Kidney capillary endothelial cell (primary cell): ENCODE measurements at regions not wholly inside any gene's neighbourhood (a gene's known extent, or its start where the extent isn't known, plus 50 kb on each side); places are given as distances from the start of the nearest gene placed in this dataset.
A peak's percentile ranks its signal among the peaks of the same experiment; 100 is the strongest.

Experiments
- DNase-seq: peaks from one replicate; pipeline ENCODE4 v3.0.0-alpha.2; 2018; ENCODE audit warnings: low spot score

DNA sequence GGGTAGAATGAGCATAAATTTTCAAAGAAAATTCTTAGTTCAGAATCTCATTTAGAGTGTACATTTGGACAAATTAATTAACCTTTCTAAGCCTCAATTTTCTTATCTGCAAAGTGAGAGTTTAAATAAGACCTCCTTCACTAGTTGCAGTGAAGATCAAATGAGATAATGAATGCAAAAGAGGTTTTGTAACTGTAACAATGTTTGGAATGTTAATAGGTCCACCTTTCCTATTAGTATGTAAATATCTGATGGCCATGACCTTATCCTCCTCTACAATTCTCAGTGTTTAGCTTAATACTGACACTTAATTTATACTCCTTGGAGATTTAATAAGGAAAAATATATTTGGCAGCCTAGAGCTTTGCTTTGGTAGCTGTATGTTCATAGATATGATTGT, 138.8 kb downstream of the GABRG1 start:
- DNase-seq: no peak

DNA sequence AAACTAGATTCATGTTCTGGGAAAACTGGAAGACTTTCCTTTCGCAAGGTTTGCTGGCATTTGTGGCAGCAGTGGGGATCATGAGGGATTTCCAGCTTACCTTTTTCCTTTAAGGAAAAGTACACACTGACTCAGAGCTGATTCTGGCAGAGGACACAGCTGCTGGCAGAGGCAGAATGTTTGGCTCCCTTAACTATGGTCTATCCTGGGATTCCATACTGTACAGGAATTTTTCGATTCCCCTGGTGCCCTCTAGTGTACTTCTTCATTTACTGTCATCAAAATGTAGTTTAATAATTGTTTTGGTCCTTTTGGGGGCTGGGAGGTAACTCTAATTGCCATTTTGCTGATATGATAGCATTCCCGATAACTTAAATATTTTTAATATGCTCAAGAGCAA, 152.7 kb downstream of the GABRG1 start:
- DNase-seq: peak; percentile 1

DNA sequence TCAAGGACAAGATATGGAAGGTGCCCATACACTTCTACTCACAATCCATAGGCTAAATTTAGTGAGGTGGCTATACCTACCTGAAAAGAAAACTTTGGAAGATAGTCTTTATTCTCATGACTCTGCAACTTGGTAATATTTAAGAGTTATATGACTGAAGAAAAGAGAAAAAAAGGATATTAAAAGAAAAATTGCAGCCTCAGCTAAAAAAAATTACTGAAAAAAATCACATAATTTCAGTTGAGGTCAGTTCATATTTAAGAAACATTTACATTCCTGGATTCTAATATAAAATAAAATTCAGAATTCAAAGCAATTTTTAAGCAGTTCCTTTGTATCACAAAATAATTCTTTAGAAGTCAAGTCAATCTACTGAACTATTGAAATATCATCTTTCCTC, 166.5 kb downstream of the GABRG1 start:
- DNase-seq: no peak

DNA sequence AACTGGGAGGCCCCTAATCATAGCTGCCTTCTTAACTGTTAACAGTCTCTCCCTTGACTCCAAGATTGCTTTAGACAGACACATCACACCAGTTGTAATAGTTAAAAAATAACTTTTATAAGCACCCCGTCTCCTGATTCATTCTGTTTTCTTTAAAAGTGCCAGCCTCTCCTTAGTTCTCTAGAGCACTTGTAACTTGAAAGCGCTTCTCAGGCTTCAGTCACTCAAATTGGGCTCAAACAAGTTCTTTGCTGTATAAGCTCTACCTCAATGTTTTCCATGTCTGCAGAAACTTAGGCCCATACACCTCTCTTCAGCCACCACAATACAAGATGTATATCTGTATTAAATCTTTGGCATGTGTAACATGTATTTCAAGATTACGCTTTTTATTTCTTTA, 169.6 kb downstream of the GABRG1 start:
- no peak for DNase-seq

DNA sequence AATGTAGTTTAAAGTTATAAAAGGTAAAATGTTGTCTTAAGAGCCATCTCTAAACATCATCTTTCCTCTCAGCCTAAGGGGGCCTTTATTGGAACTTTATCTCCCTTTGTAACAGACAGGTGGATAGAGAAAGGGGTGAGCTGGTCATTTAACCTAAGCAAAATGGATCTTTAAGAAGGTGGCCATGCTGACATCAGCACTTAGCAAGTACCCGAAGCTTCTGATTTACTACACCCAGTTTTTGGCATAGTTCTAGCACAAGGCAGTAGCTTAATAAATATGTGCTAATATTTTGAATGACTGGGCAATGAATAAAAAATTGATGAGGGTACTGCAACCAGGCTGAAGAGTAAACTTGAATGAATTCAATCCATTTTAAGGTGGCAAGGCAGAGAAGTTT, 172.7 kb downstream of the GABRG1 start:
- no peak for DNase-seq

DNA sequence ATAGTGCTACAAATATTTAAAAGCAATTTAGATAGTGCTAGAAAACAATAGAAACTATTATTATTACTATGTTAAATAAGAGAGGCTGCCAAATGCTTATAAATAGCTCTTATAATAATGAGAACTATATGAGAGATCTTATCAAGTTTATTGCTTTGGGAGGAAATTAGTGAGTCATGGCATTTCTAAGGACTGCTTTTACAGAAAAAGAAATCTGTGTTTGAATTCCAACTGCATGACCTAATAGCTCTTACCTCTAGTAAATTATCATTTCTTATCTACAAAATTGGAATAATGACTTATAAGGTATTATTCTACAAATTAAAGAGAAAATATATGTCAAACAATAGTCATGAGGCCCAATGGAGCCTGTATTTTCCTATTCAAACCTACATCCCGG, 177.2 kb downstream of the GABRG1 start:
- peak; percentile 40 for DNase-seq

DNA sequence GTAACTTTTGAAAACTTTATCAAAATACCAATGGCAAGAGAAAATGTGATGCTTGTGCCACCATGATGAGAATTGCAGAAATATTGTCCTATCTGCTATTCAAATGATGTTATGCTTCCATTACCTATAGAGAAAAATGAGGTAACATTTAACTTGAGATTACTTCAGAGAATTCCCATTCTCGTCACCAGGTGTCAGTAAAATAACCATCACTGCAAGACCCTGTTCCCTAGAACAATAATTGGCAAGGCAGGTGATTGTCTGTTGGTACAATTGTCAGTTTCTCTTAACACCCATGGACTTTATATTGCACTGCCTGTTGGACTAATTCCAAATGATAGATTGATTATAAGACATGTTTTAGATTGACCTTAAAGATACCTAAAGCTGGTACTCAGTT, 179.9 kb downstream of the GABRG1 start:
- DNase-seq: no peak

DNA sequence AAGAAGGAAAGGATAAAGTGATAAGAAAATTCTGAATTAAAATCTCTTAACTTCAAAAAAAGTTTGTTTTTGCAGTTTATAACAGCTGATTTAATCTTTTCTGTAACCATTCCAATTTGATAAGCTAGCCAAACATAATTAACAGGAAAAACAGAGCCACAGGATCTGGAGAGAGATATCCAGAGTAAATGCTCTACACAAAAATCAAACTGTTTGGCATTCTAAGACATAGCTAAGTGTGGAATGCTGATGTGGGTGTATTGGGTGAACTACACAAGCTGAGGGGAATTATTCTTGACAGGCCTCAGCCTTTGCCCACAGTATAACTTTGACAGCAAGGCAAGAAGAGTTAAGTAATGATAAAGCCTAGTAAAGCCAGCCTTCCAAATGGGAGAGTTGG, 184.8 kb downstream of the GABRG1 start:
- no peak for DNase-seq

DNA sequence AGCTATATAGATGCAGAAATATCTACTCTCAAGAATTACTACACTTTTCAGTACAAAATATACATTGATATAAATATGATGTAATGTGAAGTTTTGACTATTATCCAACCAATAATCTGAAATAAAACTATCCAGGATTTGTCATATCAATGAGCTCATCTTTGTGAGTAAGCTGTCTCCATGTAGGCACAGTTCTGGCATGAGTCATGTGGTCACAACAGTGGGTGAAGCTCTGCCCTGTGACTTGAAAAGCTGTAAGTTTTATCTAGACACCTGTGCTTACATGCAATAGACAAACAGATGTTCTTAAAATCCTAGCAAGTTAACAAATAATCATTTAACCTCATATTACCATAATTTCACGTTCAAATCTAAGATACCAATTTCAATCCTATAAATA, 192.7 kb downstream of the GABRG1 start:
- no peak for DNase-seq

DNA sequence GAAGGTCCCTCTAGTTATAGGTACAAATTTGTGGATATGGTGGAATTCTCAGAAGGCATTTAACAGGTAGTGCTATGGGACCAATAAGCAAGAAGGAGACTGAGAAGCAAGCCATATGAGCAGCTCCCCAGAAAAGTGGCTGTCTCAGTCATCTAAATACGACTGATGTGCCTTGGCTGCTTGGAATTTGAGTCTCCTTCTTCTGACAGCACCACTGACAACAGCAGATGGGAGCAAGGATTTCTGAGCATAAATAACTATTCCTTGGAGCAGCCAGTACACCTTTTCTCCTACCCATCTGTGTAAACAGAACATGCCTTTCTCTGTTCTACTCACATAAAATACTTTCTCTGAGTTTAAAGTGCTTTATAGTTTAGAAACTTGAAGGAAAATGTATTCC, 196.2 kb downstream of the GABRG1 start:
- no peak for DNase-seq

DNA sequence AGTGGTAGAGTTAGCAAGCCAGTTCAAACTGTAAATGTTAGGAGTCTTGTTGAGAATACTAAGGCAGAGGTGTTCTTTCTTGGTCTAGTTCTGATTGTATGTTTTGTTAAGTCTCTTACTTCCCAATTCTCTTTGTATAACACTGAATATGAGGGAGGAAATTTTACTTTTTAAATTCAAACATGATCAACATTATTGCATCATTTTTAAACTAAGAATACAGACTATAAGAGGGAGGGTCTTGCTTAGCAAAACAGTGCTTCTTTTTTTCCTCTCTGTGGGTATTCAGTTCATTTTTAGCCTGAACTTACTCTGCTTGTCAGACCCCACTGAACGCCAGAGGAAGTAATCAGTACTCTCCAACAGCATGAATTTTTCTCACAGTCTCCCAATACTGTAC, 198.0 kb downstream of the GABRG1 start:
- DNase-seq: no peak

DNA sequence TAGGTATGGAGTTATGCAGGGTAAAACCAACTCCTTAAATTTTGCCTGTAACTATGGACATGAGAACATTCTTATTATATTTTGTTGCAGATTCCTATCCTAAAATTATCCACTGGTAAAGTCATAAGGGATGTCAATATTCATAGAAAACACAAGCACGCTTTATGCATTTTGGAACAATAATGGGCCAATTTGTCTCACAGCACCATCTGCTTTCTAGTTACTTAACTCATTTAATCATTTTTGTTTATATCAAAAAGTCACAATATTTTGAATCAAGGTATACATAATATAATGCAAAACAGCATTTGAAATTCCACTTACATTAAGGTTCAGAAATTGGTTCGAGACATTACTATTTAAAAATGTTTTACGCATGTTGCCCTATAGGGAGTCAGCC, 203.0 kb downstream of the GABRG1 start:
- DNase-seq: no peak

DNA sequence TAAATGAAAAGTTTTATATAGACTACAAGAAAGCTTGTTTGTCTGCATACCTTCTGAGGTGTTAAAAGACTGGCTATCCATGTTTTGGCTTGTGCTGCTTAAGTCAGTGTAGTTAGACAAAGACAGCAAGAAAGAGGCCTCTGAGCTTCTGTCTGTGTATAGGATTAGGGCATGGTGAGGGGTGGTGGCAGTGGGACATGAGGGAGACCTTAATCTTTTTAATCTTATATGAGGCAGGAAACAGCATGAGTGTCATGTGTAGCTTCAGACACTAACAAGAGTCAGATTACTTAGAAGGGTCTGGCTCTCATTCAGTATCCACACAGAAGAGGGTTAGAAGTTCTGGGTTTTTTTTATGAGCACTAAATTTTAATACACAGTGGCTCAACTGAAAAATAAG, 213.3 kb downstream of the GABRG1 start:
- no peak for DNase-seq

DNA sequence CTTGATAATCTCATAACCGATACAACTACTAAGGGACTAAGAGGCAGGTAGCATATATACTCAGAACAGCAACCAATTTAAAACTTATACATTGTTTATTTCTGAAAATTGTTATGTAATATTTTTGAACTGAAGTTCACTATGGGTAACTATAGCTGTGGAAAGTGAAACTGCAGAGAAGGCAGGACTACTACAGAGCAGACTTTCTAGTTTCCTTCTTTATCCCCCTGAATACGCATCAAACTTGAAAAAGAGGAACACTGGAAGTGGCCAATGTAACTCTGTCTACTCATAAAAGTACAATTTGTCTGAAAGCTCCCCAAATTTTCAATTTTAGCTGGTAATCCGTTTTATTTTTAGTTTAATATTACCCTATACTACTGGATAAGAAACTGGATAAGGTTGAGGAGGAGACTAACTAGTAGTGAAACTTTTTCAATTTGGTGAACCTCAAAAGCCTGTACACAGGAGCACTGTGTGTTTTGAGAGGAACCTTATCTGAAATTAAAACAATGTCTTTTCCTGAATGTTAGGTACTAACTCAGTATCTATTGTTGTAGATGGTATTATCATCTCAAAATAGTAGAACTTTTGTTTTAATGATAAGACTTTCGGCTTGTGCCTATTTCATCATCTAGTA, 225.8 kb downstream of the GABRG1 start:
- DNase-seq: no peak

DNA sequence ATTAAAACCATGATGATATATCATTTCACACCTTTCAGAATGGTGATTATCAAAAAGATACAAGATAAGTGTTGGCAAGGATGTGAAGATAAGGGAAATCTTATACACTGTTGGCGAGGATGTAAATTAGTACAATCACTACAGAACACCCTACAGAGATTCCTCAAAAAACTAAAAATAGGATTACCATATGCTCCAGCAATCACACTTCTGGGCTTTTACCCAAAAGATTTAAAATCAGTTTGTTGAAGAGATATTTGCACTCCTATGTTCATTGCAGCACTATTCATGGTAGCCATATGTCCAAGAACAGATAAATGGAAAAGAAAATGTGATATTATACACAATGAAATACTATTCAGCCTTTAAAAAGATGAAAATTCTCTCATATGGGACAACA, 240.4 kb downstream of the GABRG1 start:
- DNase-seq: no peak

DNA sequence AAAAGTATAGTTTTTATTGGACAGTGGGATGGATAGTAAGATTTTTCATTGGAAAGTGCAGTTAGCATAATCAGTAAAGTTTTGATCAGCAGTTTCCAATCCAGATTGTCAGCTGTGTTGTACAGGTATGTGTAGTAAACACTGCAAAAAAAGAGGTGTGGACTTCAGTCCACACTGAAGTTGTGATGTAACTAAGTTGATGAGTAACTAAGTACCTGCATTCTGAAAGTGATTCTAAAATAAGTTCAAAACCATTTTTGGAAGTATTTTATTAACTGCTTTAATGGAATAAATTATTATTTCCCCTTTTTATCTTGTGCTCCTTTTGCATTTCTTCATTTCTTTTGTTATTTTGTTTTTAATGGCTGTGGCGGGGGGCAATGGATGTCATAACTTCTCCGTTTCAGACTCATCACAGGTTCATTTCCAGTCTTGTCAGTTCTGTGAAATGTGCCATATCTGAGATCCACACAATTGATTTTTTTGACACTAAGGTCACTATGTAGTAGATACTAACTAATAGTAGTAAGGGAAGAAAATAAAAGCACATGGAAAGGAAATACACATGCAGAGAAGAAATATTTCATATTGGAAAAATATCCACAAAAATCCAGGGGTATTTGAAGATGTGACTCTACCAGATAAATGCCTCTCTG, 247.5 kb downstream of the GABRG1 start:
- DNase-seq: no peak

DNA sequence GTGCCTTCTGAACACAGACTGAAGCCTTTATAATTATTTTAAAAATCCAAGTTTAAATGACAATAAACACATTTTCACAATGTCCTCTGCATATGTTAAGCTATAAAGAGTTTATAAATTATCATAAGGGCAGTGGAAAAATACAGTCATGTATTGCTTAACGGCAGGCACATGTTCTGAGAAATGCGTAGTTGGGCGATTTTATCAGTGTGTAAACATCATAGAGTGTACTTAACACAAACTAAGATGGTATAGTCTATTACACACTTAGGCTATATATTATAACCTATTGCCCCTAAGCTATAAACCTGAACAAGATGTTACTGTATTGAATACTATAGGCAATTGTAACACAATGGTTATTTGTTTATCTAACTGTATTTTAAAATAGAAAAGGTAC, 254.7 kb downstream of the GABRG1 start:
- no peak for DNase-seq

DNA sequence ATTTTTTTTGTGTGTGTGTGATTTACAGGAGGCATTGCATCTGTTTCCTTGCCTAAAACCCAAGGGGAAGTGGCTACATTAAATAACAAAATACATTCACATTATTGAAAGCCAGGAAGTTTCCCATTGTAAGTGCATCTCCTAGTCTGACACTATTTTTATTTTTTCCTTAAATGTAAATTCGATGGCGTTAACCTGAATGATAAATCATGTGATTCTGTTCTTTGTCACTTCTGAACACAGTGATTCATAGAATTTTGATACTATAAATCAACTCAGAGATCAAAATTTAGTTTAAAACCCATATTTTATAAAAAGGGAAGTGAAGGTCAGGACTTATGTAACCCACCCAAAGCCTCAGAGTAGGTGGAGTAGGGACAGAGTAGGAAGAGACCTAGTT, 258.1 kb downstream of the GABRG1 start:
- DNase-seq: peak; percentile 2

DNA sequence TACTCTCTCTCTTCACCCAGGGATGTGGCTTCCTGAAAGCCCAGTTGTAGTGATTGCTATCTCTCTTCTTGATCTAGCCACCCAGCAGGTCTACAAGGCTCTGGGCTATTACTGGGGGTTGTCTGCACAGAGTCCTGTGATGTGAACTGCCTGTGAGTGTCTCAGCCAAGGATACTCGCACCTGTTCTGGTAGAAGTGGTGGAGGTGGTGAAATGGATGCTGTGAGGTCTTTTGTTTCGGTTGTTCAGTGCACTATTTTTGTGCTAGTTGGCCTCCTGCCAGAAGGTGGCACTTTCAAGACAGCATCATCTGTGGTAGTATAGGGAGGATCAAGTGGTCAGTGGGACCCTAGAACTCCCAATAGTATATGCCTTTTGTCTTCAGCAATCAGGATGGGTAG, 268.0 kb downstream of the GABRG1 start:
- no peak for DNase-seq

DNA sequence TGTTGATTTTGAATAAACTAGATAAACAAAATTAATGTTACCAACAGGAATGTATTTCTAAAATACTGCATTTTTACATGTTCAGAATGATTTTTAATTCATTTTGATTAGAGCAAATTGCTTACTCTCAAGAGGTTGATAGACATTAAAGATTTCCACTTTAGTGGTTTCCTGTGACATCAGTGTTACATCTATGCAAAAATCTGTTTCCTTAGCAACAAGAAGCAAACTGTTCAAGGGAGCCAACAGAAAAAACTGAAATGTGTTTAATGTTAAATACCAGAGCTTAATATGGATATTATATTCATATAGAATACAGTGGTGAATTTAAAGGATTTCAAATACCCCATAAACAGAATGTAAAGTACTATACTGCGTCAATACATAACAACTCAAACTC, 277.8 kb downstream of the GABRG1 start:
- no peak for DNase-seq

DNA sequence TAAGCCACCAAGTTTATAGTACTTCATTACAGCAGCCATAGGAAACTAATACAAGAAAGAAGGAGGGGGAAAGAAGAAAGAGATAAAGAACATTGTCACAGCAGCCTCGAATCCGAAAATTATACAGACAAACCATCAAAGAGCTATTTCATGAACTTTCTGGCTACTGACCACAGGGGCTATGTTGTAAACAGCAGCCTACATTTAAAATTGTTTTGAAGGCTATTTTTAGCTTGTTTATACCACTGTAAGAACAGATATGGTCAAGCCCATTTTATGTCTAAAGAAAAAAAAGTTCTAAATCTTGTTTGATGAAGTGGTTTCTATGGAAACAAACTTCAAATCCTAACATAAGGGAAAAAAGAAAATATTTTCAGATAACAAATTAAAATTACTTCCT, 282.1 kb downstream of the GABRG1 start:
- DNase-seq: no peak

DNA sequence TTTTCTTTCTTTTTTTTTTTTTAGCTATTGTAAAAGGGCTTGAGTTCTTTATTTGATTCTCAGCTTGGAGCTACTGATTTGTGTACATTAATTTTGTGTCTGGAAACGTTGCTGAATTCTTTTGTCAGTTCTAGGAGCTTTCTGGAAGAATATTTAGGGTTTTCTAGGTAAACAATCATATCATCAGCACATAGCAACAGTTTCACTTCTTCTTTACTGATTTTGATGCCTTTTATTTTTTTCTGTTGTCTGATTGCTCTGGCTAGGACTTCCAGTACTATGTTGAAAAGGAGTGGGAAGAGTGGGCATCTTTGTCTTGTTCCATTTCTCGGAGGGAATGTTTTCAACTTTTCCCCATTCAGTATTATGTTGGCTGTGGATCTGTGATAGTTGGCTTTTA, 292.2 kb downstream of the GABRG1 start:
- DNase-seq: no peak

DNA sequence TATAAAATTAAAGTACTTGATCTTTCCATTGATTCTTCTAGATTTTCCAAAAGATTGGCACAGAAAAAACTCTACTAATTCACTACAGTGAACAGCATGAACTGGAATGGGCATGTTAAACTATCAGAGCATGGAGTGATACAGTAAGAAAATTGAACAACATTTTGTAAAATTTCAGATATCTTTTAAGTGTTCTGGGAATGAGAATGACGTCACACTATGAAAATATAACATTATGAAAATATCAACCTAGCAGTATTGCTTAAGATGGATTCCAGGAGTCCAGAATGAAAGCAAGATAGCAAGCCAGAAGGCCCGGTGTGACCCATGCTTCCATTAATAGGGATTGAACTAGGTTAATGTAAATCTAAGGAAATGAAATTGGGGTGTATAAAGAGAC, 319.9 kb downstream of the GABRG1 start:
- no peak for DNase-seq

DNA sequence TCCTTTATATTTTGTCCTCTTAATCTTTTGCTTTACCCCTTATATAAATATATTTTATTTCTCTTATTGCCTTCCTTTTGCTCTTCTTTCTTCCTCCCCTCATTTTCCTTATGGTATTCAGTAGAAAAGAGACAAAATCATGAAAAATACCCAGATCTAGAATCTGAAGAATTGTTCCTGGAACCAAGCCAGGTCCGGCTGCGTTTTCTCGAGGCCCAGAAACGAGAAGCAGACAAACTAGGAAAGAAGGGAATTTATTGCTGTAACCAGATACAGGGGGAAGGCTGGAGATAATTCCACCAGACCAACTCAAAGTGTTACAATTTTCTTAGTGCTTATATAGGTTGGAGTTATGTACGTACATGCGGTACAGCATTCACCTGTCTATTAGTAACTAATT, 328.7 kb downstream of the GABRG1 start:
- DNase-seq: no peak
